A549 (cell line): ENCODE measurements at regions not wholly inside any gene's neighbourhood (a gene's known extent, or its start where the extent isn't known, plus 50 kb on each side); places are given as distances from the start of the nearest gene placed in this dataset.

Experiments
- ATAC-seq, 2 experiments: fragments of 200-7000 bp in 1 of 2; fragments of >200 bp in 1 of 2; cut with Nextera tagmentation in 1 of 2; cut with Tn5 transposase in 1 of 2; 3 replicates each; pipeline versions ENCODE4 v1.8.0 to v1.9.1; 2018 to 2020; ENCODE audit warnings: mild to moderate bottlenecking in 1 of 2, moderate library complexity in 1 of 2
- CTCF ChIA-PET: fragments of 300-600 bp; sonication (Branson Sonifier 250); formaldehyde crosslinking; extraction: SDS; loops from one replicate; lab custom pipeline; 2021; ENCODE audit warnings: antibody characterized with exemption, inconsistent platforms; lab: Yijun Ruan, JAX
- POLR2A ChIA-PET: fragments of 350-600 bp; formaldehyde crosslinking; extraction: SDS; loops from one replicate; lab custom pipeline; 2021; ENCODE audit warnings: antibody characterized with exemption, inconsistent platforms; lab: Yijun Ruan, JAX
- DNase-seq, 2 experiments: peaks; one replicate each; pipeline versions ENCODE4 v3.0.0 to v3.0.0-alpha.2; 2011 to 2016; ENCODE audit warnings: low read depth in 1 of 2, low spot score in 1 of 2
- FAIRE-seq: peaks from 2 replicates; lab custom pipeline; 2011; peaks lifted over from hg19 to GRCh38; lab: Jason Lieb, UNC
- H3K27ac ChIP-seq, 2 experiments: fragments of >200 bp; sonication (Bioruptor Twin); formaldehyde crosslinking; 3 replicates each; pipeline ENCODE4 v1.5.1; 2016 to 2017
- H3K4me1 ChIP-seq: fragments of >200 bp; sonication (Bioruptor Twin); formaldehyde crosslinking; 3 replicates; pipeline ENCODE4 v1.6.1; 2016
- H3K4me2 ChIP-seq: fragments of >200 bp; sonication (Bioruptor Twin); formaldehyde crosslinking; 3 replicates; pipeline ENCODE4 v1.6.1; 2016
- H3K4me3 ChIP-seq: fragments of >200 bp; sonication (Bioruptor Twin); formaldehyde crosslinking; 3 replicates; pipeline ENCODE4 v1.5.1; 2016
- H3K9me3 ChIP-seq: fragments of >200 bp; sonication (Bioruptor Twin); formaldehyde crosslinking; 3 replicates; pipeline ENCODE4 v1.6.1; 2016
- CBX2 ChIP-seq: fragments of 200-600 bp; sonication (generic); IDR thresholded peaks from 2 replicates; pipeline ENCODE4 v1.6.1; 2016; ENCODE audit warnings: low read depth, mild to moderate bottlenecking, borderline replicate concordance
- CHD2 ChIP-seq: fragments of 150-350 bp; IDR thresholded peaks from 2 replicates; pipeline ENCODE4 v1.6.1; 2014; ENCODE audit warnings: low read length; ENCODE audit not compliant: partially characterized antibody
- EHF ChIP-seq: fragments of 250-450 bp; sonication (Bioruptor Pico); IDR thresholded peaks from 2 replicates; pipeline ENCODE4 v1.5.0; 2020; ENCODE audit warnings: mild to moderate bottlenecking
- ELK1 ChIP-seq: fragments of 150-350 bp; IDR thresholded peaks from 2 replicates; pipeline ENCODE4 v1.6.1; 2014; ENCODE audit warnings: low read depth, mild to moderate bottlenecking, low read length
- EP300 ChIP-seq, 2 experiments: fragments of >200 bp; sonication (Bioruptor Twin); formaldehyde crosslinking; IDR thresholded peaks; 2 replicates in 1 of 2; 3 replicates in 1 of 2; pipeline ENCODE4 v1.6.1; 2016 to 2017
- ESRRA ChIP-seq: fragments of 150-350 bp; IDR thresholded peaks from 2 replicates; pipeline ENCODE4 v1.6.1; 2014; ENCODE audit warnings: mild to moderate bottlenecking, low read length, borderline replicate concordance
- FOSB ChIP-seq: fragments of 250-450 bp; sonication (Bioruptor Pico); IDR thresholded peaks from 2 replicates; pipeline ENCODE4 v1.5.0; 2020; ENCODE audit warnings: mild to moderate bottlenecking, moderate library complexity
- FOXS1 ChIP-seq: fragments of 250-450 bp; sonication (Bioruptor Pico); IDR thresholded peaks from 2 replicates; pipeline ENCODE4 v1.5.0; 2020; ENCODE audit warnings: mild to moderate bottlenecking, moderate library complexity
- HEYL ChIP-seq: fragments of 250-450 bp; sonication (Bioruptor Pico); IDR thresholded peaks from 2 replicates; pipeline ENCODE4 v1.8.0; 2021; ENCODE audit warnings: mild to moderate bottlenecking, moderate library complexity
- HMGXB4 ChIP-seq: fragments of 250-450 bp; sonication (Bioruptor Pico); IDR thresholded peaks from 2 replicates; pipeline ENCODE4 v1.5.0; 2021; ENCODE audit warnings: mild to moderate bottlenecking, moderate library complexity, borderline replicate concordance
- HOXB5 ChIP-seq: fragments of 250-450 bp; sonication (Bioruptor Pico); IDR thresholded peaks from 2 replicates; pipeline ENCODE4 v1.5.0; 2020; ENCODE audit warnings: mild to moderate bottlenecking, moderate library complexity
- JUN ChIP-seq, 2 experiments: fragments of >200 bp; sonication (Bioruptor Twin); formaldehyde crosslinking; IDR thresholded peaks; 2 replicates in 1 of 2; 3 replicates in 1 of 2; pipeline ENCODE4 v1.6.1; 2016 to 2017
- KDM1A ChIP-seq: fragments of 200-600 bp; sonication (generic); IDR thresholded peaks from 2 replicates; pipeline ENCODE4 v1.6.1; 2016; ENCODE audit warnings: low read depth, mild to moderate bottlenecking
- KDM5A ChIP-seq: fragments of 200-600 bp; sonication (generic); IDR thresholded peaks from 2 replicates; pipeline ENCODE4 v1.6.1; 2016; ENCODE audit warnings: antibody characterized with exemption, mild to moderate bottlenecking
- MAFK ChIP-seq: fragments of 450-650 bp; IDR thresholded peaks from 2 replicates; pipeline ENCODE4 v1.6.1; 2014; ENCODE audit not compliant: partially characterized antibody
- NPAS2 ChIP-seq: fragments of 250-450 bp; sonication (Bioruptor Pico); IDR thresholded peaks from 2 replicates; pipeline ENCODE4 v1.8.0; 2022; ENCODE audit warnings: mild to moderate bottlenecking, moderate library complexity, borderline replicate concordance
- RCOR1 ChIP-seq: fragments of 150-350 bp; IDR thresholded peaks from 2 replicates; pipeline ENCODE4 v1.6.1; 2014; ENCODE audit warnings: antibody characterized with exemption, low read length, low read depth
- REST ChIP-seq: fragments of 200-600 bp; sonication (generic); IDR thresholded peaks from 2 replicates; pipeline ENCODE4 v1.6.1; 2016; ENCODE audit warnings: antibody characterized with exemption, mild to moderate bottlenecking, moderate library complexity
- RNF2 ChIP-seq: fragments of 200-600 bp; sonication (generic); IDR thresholded peaks from 2 replicates; pipeline ENCODE4 v1.6.1; 2016; ENCODE audit warnings: low read depth, mild to moderate bottlenecking, antibody characterized with exemption, moderate library complexity, borderline replicate concordance
- TP53 ChIP-seq: fragments of 250-450 bp; sonication (Bioruptor Pico); IDR thresholded peaks from 2 replicates; pipeline ENCODE4 v1.5.0; 2021; ENCODE audit warnings: mild to moderate bottlenecking, moderate library complexity
- ZSCAN20 ChIP-seq: fragments of 250-450 bp; sonication (Bioruptor Pico); IDR thresholded peaks from 2 replicates; pipeline ENCODE4 v1.8.0; 2022; ENCODE audit warnings: mild to moderate bottlenecking, moderate library complexity
- WGBS: methylation state at CpG from one replicate; pipeline ENCODE4 v1.1.6; 2017; ENCODE audit errors: missing lambda C conversion rate; 5-methylcytosine and 5-hydroxymethylcytosine counted together
- TF ChIP-seq, protein P1 (sequence below): IDR thresholded peaks from 2 replicates; pipeline ENCODE4 v1.6.1; 2012; ENCODE audit warnings: low read depth, borderline replicate concordance
- TF ChIP-seq, protein P2 (sequence below): fragments of >200 bp; sonication (Bioruptor Twin); formaldehyde crosslinking; IDR thresholded peaks from 2 replicates; pipeline ENCODE4 v1.6.1; 2016
- TF ChIP-seq, protein P3 (sequence below): fragments of >200 bp; sonication (Bioruptor Twin); formaldehyde crosslinking; IDR thresholded peaks from 3 replicates; pipeline ENCODE4 v1.5.1; 2016
- TF ChIP-seq, protein P4 (sequence below): fragments of 250-450 bp; sonication (Bioruptor Pico); IDR thresholded peaks from 2 replicates; pipeline ENCODE4 v1.5.0; 2020; ENCODE audit warnings: low read depth, mild to moderate bottlenecking, moderate library complexity

- FAIRE-seq (no peak), DNase-seq (no peak), ATAC-seq (no peak)
- CTCF ChIA-PET, result no interaction called here
- H3K4me3 ChIP-seq, result no peak overlapping the region
- no peak overlapping the region for H3K27ac ChIP-seq
- no peaks in the 10 kb centered on the region for H3K4me1 ChIP-seq
- no peak overlapping the region for H3K4me2 ChIP-seq
- H3K9me3 ChIP-seq, result no peaks in the 10 kb centered on the region
- no peak for TF ChIP-seq MAFK
- TF ChIP-seq FOSB, result no peak
- TF ChIP-seq FOXS1 (CRISPR knock-in tag), result no peak
- TF ChIP-seq KDM5A, result no peak
- no peak for TF ChIP-seq REST
- TF ChIP-seq KDM1A, result no peak
- TF ChIP-seq JUN (IDR thresholded peaks at IDR 0.05), result no peak
- TF ChIP-seq HOXB5, result no peak
- no peak for TF ChIP-seq ESRRA
- TF ChIP-seq HMGXB4 (CRISPR knock-in tag), result no peak
- POLR2A ChIA-PET, result no interaction called here
Observed at GRCh38 chr3:27939521-27939920, 217.4 kb upstream of the EOMES start.

DNA sequence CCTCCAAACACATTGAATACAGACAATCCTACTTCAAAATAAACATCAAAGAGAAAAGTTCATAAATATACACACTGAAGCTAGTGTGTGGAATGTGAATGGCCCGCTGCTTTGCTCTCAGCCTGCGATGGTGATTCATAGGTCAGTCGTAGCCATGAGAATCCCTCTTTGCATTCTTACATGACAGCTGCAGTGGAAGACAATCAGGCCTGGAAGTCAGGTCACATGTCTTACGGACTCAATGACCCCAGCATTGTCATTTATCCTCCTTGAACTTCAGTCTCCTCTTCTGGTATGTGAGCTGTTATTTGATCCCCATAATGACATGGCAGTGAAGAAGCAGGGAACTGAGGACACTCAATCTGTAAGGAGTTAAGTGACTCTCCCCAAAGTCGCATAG, 217.8 kb upstream of the EOMES start:
- DNase-seq (no peak), FAIRE-seq (no peak), ATAC-seq (peak in 1 of 2 experiments; percentile 43; a peak in 1 of 6 replicates)
- ChIA-PET POLR2A (no interaction called here), CTCF (interaction anchor here (0.7 kb wide), 1 partner anchor 8 kb away, joined by 3 read pairs; no protein-coding TSS in a partner anchor)
- Histone ChIP-seq H3K4me3 (no peak overlapping the region), H3K4me2 (no peak overlapping the region), H3K9me3 (no peaks in the 10 kb centered on the region), H3K4me1 (no peaks in the 10 kb centered on the region), H3K27ac (no peak overlapping the region)
- 33% methylated on average over 5 of the region's 5 CpGs for WGBS
- TF ChIP-seq RCOR1, result no peak
- TF ChIP-seq, protein P1, sequence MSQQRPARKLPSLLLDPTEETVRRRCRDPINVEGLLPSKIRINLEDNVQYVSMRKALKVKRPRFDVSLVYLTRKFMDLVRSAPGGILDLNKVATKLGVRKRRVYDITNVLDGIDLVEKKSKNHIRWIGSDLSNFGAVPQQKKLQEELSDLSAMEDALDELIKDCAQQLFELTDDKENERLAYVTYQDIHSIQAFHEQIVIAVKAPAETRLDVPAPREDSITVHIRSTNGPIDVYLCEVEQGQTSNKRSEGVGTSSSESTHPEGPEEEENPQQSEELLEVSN, result no peak
- TF ChIP-seq ELK1, result no peak
- TF ChIP-seq, protein P2, sequence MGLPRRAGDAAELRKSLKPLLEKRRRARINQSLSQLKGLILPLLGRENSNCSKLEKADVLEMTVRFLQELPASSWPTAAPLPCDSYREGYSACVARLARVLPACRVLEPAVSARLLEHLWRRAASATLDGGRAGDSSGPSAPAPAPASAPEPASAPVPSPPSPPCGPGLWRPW, result no peak
- TF ChIP-seq RNF2, result no peak
- TF ChIP-seq CHD2, result no peak
- TF ChIP-seq EP300 (IDR thresholded peaks at IDR 0.05), result no peak
- no peak for TF ChIP-seq CBX2
- no peak for TF ChIP-seq HMGXB4 (CRISPR knock-in tag)
- TF ChIP-seq ZSCAN20, result no peak
- TF ChIP-seq, protein P3, sequence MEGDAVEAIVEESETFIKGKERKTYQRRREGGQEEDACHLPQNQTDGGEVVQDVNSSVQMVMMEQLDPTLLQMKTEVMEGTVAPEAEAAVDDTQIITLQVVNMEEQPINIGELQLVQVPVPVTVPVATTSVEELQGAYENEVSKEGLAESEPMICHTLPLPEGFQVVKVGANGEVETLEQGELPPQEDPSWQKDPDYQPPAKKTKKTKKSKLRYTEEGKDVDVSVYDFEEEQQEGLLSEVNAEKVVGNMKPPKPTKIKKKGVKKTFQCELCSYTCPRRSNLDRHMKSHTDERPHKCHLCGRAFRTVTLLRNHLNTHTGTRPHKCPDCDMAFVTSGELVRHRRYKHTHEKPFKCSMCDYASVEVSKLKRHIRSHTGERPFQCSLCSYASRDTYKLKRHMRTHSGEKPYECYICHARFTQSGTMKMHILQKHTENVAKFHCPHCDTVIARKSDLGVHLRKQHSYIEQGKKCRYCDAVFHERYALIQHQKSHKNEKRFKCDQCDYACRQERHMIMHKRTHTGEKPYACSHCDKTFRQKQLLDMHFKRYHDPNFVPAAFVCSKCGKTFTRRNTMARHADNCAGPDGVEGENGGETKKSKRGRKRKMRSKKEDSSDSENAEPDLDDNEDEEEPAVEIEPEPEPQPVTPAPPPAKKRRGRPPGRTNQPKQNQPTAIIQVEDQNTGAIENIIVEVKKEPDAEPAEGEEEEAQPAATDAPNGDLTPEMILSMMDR, result no peak
- TF ChIP-seq, protein P4, sequence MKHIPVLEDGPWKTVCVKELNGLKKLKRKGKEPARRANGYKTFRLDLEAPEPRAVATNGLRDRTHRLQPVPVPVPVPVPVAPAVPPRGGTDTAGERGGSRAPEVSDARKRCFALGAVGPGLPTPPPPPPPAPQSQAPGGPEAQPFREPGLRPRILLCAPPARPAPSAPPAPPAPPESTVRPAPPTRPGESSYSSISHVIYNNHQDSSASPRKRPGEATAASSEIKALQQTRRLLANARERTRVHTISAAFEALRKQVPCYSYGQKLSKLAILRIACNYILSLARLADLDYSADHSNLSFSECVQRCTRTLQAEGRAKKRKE, result no peak
- no peak for TF ChIP-seq NPAS2 (CRISPR knock-in tag)
- no peak for TF ChIP-seq EHF (CRISPR knock-in tag)
- TF ChIP-seq TP53, result no peak
- TF ChIP-seq ESRRA, result no peak
- no peak for TF ChIP-seq HEYL (CRISPR knock-in tag)
